BLaER1 (cell line): ENCODE measurements at regions not wholly inside any gene's neighbourhood (a gene's known extent, or its start where the extent isn't known, plus 50 kb on each side); places are given as distances from the start of the nearest gene placed in this dataset.
A peak's percentile ranks its signal among the peaks of the same experiment; 100 is the strongest.
"Not testable (repeated sequence)": the region's sequence is repeated elsewhere in the genome, so short reads cannot be mapped to it uniquely, and the experiment has no call there.

ENCODE experiments used
- H3K27ac ChIP-seq: shearing (Covaris generic); formaldehyde crosslinking; 2 replicates; pipeline ENCODE4 v1.8.1; 2022
- H3K27me3 ChIP-seq: shearing (Covaris generic); formaldehyde crosslinking; 2 replicates; pipeline ENCODE4 v1.8.1; 2022
- H3K36me3 ChIP-seq: shearing (Covaris generic); formaldehyde crosslinking; 2 replicates; pipeline ENCODE4 v1.8.1; 2022
- H3K4me1 ChIP-seq: shearing (Covaris generic); formaldehyde crosslinking; 2 replicates; pipeline ENCODE4 v1.8.1; 2022
- H3K4me2 ChIP-seq: shearing (Covaris generic); formaldehyde crosslinking; 2 replicates; pipeline ENCODE4 v1.8.1; 2022
- H3K4me3 ChIP-seq: shearing (Covaris generic); formaldehyde crosslinking; 2 replicates; pipeline ENCODE4 v1.8.1; 2022
- H3K9ac ChIP-seq: shearing (Covaris generic); formaldehyde crosslinking; 2 replicates; pipeline ENCODE4 v1.8.1; 2022
- H3K9me3 ChIP-seq: shearing (Covaris generic); formaldehyde crosslinking; 2 replicates; pipeline ENCODE4 v1.8.1; 2022
- H4K20me1 ChIP-seq: shearing (Covaris generic); formaldehyde crosslinking; 2 replicates; pipeline ENCODE4 v1.8.1; 2022
- Cebpa-rat ChIP-seq: shearing (Covaris generic); IDR thresholded peaks from 2 replicates; pipeline ENCODE4 v1.8.1; 2022

- Histone ChIP-seq H3K4me1 (peaks cover 23% of the 10 kb centered on the region), H3K36me3 (peaks cover 27% of the 10 kb centered on the region; the same call in 1 of the 2 replicates), H3K9me3 (peaks cover 76% of the 10 kb centered on the region)
- not testable (repeated sequence) for H3K4me2 ChIP-seq, H4K20me1 ChIP-seq, H3K27me3 ChIP-seq, H3K9ac ChIP-seq, H3K27ac ChIP-seq, H3K4me3 ChIP-seq
These were observed 72.1 kb downstream of the OGFRL1 start for GRCh38 chr6:71360556-71361335.

GRCh38 chr6:71364889-71365542 lies 76.4 kb downstream of the OGFRL1 start:
- Histone ChIP-seq H3K9me3 (peaks cover 54% of the 10 kb centered on the region), H3K4me3 (no peak overlapping the region), H3K4me1 (peaks cover 49% of the 10 kb centered on the region), H3K27ac (peak overlapping the region; percentile 86), H3K9ac (no peak overlapping the region), H3K36me3 (peaks cover 27% of the 10 kb centered on the region; the same call in 1 of the 2 replicates), H4K20me1 (no peaks in the 10 kb centered on the region), H3K4me2 (peak overlapping the region; percentile 75), H3K27me3 (no peaks in the 10 kb centered on the region)
- no peak for TF ChIP-seq Cebpa-rat

- Histone ChIP-seq H3K4me3 (peak overlapping the region; percentile 32), H3K9me3 (peaks cover 46% of the 10 kb centered on the region), H3K27me3 (no peaks in the 10 kb centered on the region), H4K20me1 (no peaks in the 10 kb centered on the region), H3K9ac (peak overlapping the region; percentile 65), H3K36me3 (peaks cover 8% of the 10 kb centered on the region; the same call in 1 of the 2 replicates), H3K27ac (peak overlapping the region; percentile 86), H3K4me2 (peak overlapping the region; percentile 75), H3K4me1 (peaks cover 44% of the 10 kb centered on the region)
- TF ChIP-seq Cebpa-rat: no peak
These were observed 79.1 kb downstream of the OGFRL1 start for GRCh38 chr6:71367756-71368155.

GRCh38 chr6:71368284-71368683 lies 79.7 kb downstream of the OGFRL1 start:
- peaks cover 42% of the 10 kb centered on the region for H3K4me1 ChIP-seq
- peak overlapping the region; percentile 65; the same call in 1 of the 2 replicates for H3K9ac ChIP-seq
- peaks cover 43% of the 10 kb centered on the region for H3K9me3 ChIP-seq
- H3K27me3 ChIP-seq: no peaks in the 10 kb centered on the region
- H3K36me3 ChIP-seq: peaks cover 3% of the 10 kb centered on the region; the same call in 1 of the 2 replicates
- H3K4me2 ChIP-seq: peak overlapping the region; percentile 75
- no peak overlapping the region for H3K4me3 ChIP-seq
- peak overlapping the region; percentile 86 for H3K27ac ChIP-seq
- no peaks in the 10 kb centered on the region for H4K20me1 ChIP-seq
- TF ChIP-seq Cebpa-rat: no peak

GRCh38 chr6:71371559-71371958 lies 82.9 kb downstream of the OGFRL1 start:
- H3K9ac ChIP-seq: no peak overlapping the region
- no peak for TF ChIP-seq Cebpa-rat

GRCh38 chr6:71373943-71374342 lies 85.3 kb downstream of the OGFRL1 start:
- Histone ChIP-seq H3K4me1 (no peaks in the 10 kb centered on the region), H3K9me3 (peaks cover 36% of the 10 kb centered on the region), H3K9ac (no peak overlapping the region), H3K36me3 (no peaks in the 10 kb centered on the region), H4K20me1 (no peaks in the 10 kb centered on the region), H3K4me3 (no peak overlapping the region), H3K27ac (no peak overlapping the region), H3K27me3 (no peaks in the 10 kb centered on the region), H3K4me2 (no peak overlapping the region)
- no peak for TF ChIP-seq Cebpa-rat

More at GRCh38 chr6:71371559-71371958, 82.9 kb downstream of the OGFRL1 start:
- Histone ChIP-seq H3K36me3 (no peaks in the 10 kb centered on the region; the same call in 1 of the 2 replicates), H3K9me3 (peaks cover 43% of the 10 kb centered on the region), H3K27ac (no peak overlapping the region), H3K4me1 (peaks cover 20% of the 10 kb centered on the region), H4K20me1 (no peaks in the 10 kb centered on the region), H3K4me3 (no peak overlapping the region), H3K27me3 (no peaks in the 10 kb centered on the region), H3K4me2 (no peak overlapping the region)

GRCh38 chr6:71375676-71376075 lies 87.1 kb downstream of the OGFRL1 start:
- Histone ChIP-seq H3K27me3 (no peaks in the 10 kb centered on the region), H4K20me1 (no peaks in the 10 kb centered on the region), H3K9me3 (peaks cover 22% of the 10 kb centered on the region), H3K4me2 (no peak overlapping the region), H3K36me3 (no peaks in the 10 kb centered on the region), H3K9ac (no peak overlapping the region), H3K4me3 (no peak overlapping the region), H3K4me1 (peaks cover 2% of the 10 kb centered on the region), H3K27ac (no peak overlapping the region)
- no peak for TF ChIP-seq Cebpa-rat

GRCh38 chr6:71376830-71377229 lies 88.2 kb downstream of the OGFRL1 start:
- H3K36me3 ChIP-seq: no peaks in the 10 kb centered on the region
- no peaks in the 10 kb centered on the region for H3K27me3 ChIP-seq
- H3K4me1 ChIP-seq: peaks cover 9% of the 10 kb centered on the region
- no peak for TF ChIP-seq Cebpa-rat
- no peaks in the 10 kb centered on the region for H4K20me1 ChIP-seq
- no peak overlapping the region for H3K9ac ChIP-seq
- no peak overlapping the region for H3K27ac ChIP-seq
- no peak overlapping the region for H3K4me3 ChIP-seq
- H3K4me2 ChIP-seq: no peak overlapping the region
- H3K9me3 ChIP-seq: peaks cover 14% of the 10 kb centered on the region

- H4K20me1 ChIP-seq: no peaks in the 10 kb centered on the region
- no peak overlapping the region for H3K4me3 ChIP-seq
- no peaks in the 10 kb centered on the region for H3K27me3 ChIP-seq
- peaks cover 63% of the 10 kb centered on the region for H3K4me1 ChIP-seq
- no peaks in the 10 kb centered on the region for H3K36me3 ChIP-seq
- 0 out of 2 replicates have a peak overlapping the region, but pooled peaks have one; percentile 24 for H3K27ac ChIP-seq
- TF ChIP-seq Cebpa-rat: no peak
- peak overlapping the region; percentile 41 for H3K4me2 ChIP-seq
- H3K9ac ChIP-seq: no peak overlapping the region
- H3K9me3 ChIP-seq: no peaks in the 10 kb centered on the region
These were observed 94.9 kb downstream of the OGFRL1 start for GRCh38 chr6:71383476-71383875.

GRCh38 chr6:71383901-71384489 lies 95.4 kb downstream of the OGFRL1 start:
- H3K4me2 ChIP-seq: peak overlapping the region; percentile 41
- no peak for TF ChIP-seq Cebpa-rat
- no peaks in the 10 kb centered on the region for H3K27me3 ChIP-seq
- no peaks in the 10 kb centered on the region for H4K20me1 ChIP-seq
- H3K27ac ChIP-seq: 0 out of 2 replicates have a peak overlapping the region, but pooled peaks have one; percentile 24
- peaks cover 68% of the 10 kb centered on the region for H3K4me1 ChIP-seq
- no peak overlapping the region for H3K9ac ChIP-seq
- H3K4me3 ChIP-seq: no peak overlapping the region
- H3K9me3 ChIP-seq: no peaks in the 10 kb centered on the region
- H3K36me3 ChIP-seq: no peaks in the 10 kb centered on the region
